GM18858 (cell line): ENCODE measurements at regions not wholly inside any gene's neighbourhood (a gene's known extent, or its start where the extent isn't known, plus 50 kb on each side); places are given as distances from the start of the nearest gene placed in this dataset.
"Not testable (repeated sequence)": the region's sequence is repeated elsewhere in the genome, so short reads cannot be mapped to it uniquely, and the experiment has no call there.

Experiments
- ATAC-seq: cut with Tn5 transposase; IDR thresholded peaks from one replicate; pipeline ENCODE4 v1.9.1; 2021; ENCODE audit not compliant: unreplicated experiment

GRCh38 chr6:105884426-105884825 is 201.7 kb upstream of the PRDM1 start:
- ATAC-seq, result no peak

DNA sequence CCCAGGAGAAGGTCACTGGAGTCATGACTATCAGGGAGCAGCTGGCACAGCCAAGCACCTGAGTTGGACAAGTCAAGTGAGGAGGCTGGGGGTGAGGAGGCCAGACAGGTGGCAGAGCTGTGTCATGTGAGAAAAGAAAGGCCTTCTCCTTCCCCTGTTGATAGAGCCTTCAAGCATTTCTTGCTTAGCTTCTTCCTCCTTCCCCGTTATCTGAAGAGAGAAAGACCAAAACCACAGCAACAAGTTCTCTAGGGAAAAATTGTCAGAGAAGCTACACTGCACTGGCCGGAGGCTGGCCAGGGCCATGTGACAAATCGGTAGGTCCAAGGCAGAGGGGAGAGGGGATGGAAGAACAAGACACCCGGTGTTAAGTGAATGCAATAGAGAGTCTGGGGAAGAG is 202.1 kb upstream of the PRDM1 start:
- no peak for ATAC-seq

GRCh38 chr6:105882828-105883227 is 203.3 kb upstream of the PRDM1 start:
- no peak for ATAC-seq

DNA sequence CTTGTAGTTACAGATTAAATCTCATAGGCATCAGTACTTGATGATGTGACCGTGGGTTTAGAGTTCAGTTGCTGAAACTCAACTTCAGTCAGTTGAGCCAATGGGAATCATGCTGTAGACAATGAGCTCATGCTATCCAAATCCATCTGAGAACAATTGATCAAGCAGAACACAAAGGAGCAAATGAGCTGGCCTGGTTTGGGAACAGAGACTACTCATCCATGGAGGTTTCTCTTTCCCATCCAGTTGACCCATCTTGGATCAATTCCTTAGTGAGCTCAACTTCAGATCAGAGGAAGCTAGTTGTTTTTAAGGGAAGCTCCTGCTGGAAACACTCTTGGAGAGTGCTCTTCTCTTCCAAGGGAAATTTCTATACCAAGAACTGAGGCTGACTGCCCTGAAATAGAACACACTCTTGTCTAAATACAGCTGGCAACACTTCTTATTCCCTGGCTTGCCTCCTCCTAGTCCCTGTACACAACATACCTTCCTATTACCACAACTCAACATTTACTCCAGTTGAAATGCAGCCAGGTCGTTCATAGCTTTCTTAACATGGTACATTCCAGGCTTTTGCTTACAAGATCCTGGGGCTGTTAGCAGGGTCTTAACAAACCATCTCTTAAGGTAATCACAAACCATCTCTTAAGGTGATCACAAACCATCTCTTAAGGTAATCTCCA is 203.9 kb upstream of the PRDM1 start:
- ATAC-seq, result no peak

DNA sequence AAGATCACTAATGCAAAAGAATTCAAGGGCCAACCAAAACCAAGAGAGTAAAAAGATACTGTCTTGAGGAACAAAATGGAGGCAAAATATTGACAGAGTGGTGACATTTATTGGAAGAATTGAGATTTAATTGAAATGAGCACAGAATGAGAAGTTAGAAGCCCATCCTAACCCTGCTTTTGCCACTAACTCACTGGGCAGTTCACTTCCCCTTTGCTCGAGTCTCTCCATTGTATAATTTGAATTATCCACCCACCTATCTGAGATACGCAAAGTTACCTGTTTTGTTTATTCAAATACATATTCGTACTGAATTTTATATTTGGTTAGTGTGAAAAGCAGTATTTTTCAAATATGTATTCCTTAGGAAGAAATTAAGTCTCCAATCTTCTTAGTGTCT is 204.5 kb upstream of the PRDM1 start:
- no peak for ATAC-seq

DNA sequence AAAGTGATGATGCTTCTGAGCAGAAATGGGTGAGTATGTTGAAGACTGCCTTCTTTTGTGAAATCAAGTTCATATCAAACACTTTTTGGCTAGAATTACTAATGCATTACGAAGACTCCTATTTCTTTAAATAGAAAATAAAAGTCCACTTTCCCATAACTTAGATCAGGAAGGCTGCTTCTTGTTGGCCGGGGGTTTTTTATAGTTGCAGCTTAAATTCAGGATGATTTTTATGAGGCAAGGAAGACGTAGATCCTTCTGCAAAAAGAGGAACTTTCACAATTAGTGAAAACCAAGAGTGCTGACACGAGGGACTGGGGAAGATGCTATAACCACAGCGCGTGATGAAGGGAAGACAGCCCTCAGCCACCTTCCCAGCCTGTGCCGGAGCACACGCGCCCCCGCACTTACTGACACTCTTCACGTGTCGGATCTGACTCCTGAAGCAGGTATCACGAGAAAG is 206.1 kb upstream of the PRDM1 start:
- no peak for ATAC-seq

DNA sequence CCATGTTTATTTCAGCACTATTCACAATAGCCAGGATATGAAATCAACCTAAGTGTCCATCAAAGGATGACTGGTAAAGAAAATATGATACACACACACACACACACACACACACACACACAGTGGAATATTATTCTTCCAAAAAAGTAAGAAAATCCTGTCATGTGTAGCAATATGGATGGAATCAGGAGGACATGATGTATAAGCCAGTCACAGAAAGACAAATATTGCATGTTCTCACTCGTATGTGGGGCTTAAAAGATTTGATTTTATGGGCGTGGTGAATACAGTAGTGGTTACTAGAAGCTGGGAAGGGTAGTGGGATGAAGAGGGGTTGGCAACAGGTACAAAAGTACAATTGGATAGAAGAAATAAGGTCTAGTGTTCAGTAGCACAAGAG is 207.0 kb upstream of the PRDM1 start:
- no peak for ATAC-seq

DNA sequence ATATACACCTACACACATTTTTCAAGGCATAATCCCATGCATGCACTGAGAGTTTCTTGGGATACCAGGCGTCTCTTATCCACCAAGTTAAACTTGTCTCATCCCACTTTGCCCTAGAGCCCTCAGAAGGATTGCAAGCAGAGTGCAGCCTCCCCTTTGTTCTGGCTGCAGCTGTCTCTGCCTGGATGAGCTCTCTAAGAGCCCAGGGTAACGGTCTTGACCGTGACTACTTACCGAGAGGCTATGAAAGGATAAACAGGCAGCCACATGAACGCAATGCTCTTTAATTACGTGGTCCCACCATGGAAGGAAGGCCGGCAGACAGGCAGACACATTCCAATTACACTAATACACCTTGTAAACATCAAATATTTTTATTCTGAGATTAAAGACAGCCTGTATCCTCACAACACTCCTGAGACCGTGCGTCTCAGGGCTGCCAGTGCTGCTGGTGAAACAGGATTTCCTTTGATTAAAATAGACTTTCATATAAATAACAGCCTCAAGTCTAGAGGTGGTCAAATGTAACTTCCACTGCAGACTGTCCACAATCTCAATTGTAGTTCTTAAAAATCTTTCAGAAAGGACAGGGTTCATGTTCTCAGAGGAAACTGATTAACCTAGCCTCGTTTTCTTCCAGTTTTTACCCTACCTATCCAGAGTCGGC is 210.0 kb upstream of the PRDM1 start:
- ATAC-seq, result no peak

DNA sequence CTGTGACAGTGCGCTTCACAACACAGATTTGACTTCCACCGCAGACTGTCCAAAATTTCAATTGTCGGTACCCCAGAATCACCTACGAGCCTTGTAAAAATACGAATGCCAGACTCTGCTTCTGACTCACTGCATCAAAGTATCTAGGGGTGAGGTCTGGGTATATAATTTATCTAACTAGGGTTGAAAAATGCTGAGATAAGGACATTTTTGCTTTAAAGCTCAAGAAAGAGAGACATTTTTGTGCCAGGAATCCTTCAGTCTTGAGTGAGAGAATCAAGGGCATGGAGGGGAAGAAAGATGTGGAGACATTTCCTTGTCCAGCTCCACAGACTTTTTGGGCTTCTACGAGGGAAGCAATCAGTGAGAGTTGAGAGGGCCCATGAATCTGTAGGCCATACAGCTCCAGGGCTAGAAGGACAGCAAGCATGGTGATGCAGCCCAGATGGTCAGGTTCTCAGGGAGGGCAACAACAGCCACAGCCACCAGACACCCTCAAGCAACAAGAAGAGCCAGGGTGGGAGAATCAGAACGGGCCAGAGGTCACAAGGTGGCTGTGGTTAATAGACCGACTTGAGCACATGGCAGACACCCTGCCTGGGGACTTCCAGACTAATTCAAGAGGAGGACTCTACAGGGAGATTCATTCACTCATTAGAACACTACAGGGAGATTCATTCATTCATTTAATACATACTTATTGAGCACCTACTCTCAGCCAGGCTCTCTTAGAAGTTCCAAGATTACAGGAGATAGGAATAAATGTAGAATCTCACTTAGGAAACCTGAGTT is 211.1 kb upstream of the PRDM1 start:
- ATAC-seq, result no peak

DNA sequence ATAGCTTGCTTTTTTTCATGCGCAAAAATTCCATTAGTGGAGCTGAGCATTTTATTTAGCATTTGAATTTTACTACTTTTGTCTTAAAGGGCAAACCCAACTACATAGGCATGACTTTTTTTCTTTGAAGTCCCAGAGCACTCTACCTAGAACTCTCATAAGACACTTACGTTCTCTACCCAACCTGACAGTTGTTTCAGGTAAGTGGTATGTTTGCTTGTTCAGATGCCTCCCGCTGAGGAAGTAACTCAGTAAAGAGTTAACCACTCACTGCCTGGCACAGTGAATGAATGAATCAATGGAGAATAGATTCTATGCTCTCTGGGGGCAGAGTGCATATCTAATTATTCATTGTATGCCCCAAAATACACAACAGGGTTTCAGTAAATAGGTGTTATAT is 212.3 kb upstream of the PRDM1 start:
- no peak for ATAC-seq

DNA sequence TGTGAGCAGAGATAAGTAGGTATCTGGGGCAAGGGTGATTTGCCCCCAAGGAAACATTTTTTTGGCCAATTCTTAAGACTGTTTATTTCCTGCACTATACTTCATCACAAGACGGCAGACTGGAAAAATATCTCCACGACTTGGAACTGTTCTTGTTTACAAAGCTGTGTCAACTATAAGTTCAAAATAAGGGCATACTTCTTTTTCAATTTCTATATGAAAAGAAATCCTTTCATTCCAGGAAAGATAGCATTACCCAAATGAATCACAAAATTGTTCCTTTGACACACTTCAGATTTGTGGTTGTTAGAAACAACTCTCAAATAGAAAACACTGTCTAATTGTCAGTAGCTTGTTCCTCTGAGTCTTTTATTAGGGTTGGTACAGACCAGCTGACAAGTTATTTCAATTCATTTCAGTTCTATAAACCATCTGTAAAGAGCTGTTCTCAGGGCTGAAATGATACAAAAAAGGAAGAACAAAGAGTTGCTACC is 212.9 kb upstream of the PRDM1 start:
- no peak for ATAC-seq

GRCh38 chr6:105872249-105872648 is 213.9 kb upstream of the PRDM1 start:
- ATAC-seq, result no peak

GRCh38 chr6:105871542-105871941 is 214.6 kb upstream of the PRDM1 start:
- ATAC-seq, result no peak

DNA sequence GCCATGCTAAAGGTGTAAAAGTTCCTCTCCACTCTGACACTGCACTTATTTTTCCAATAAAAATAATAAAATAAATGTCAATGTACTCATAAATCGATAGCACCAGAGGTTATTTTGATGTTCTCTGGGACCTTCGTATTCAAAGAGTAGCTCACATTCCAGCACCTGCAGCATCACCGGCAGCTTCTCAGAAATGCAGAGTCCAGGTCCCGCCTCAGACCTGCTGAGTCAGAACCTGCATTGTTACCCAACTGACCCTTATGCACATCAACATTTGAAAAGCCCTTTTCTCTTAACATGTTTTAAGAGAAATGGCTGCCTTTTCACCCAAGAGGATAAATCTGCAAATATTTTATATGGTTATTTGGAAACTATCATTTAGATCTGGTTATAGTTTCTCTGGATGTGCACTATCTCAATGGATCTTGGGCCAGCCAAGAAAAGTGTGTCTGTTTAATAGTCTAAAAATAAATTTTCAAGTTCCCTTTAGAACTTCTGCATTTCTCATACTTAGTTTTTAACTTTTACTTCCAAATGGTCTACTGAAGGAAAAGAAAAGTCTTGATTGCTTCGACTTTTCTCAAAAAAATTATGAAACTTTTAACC is 216.2 kb upstream of the PRDM1 start:
- ATAC-seq, result no peak

GRCh38 chr6:105868823-105869460 is 217.2 kb upstream of the PRDM1 start:
- ATAC-seq, result no peak

- ATAC-seq, result no peak
Observed at GRCh38 chr6:105867821-105868220, 218.3 kb upstream of the PRDM1 start.

DNA sequence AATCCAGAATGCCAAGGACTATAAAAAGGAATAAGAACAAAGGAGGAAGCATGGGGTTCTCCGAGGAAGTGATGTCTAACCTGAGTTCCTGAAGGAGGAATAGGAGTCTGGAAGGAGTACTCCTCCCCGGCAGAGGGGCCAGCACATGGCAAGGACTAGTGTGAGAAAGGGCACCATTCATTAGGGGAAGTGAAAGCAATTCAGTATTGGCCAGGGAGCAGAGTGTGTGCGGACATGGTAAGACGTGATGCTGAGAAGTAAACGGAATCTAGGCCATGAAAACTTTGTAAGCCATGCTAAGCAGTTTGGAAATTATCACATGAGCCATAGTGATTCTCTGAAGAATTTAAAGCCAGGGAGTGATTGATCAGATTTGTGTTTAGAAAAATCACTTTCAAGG is 218.9 kb upstream of the PRDM1 start:
- no peak for ATAC-seq

DNA sequence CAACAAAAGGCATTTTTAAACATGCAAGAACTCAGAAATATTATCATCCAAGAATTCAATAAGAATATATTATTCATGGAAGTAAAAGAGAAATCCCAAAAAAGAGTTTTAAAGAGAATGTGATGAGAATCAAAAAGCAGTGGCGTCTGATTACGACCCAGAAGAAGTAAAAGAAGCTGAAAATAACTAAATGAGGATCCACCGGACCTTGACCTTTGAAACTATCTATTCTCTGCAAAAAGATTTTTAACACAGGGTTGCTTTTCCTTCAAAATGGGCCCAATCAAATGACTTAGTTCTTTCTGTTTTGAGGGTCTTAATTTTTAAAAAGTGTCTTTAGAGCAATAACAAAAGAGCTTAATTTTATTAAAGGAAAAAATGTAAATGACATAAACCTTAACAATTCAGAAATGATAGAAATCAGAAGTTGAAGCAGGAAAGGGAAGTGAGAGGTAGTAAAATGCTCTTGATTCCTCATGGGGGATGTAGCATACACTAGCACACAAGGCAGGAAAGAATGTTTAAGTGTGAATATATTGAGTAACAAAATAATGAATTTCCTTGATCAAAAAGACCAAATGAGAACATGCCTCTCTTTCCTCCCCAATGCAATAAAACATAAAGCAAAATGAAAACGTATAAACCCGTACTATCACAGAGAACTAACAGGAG is 223.1 kb upstream of the PRDM1 start:
- ATAC-seq, result no peak

DNA sequence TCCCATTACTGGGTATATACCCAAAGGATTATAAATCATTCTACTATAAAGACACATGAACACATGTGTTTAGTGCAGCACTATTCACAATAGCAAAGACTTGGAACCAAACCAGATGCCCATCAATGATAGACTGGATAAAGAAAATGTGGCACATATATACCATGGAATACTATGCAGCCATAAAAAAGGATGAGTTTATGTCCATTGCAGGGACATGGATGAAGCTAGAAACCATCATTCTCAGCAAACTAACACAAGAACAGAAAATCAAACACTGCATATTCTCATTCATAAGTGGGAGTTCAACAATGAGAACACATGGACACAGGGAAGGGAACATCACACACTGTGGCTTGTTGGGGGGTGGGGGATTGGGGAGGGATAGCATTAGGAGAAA is 225.2 kb upstream of the PRDM1 start:
- ATAC-seq, result not testable (repeated sequence)

DNA sequence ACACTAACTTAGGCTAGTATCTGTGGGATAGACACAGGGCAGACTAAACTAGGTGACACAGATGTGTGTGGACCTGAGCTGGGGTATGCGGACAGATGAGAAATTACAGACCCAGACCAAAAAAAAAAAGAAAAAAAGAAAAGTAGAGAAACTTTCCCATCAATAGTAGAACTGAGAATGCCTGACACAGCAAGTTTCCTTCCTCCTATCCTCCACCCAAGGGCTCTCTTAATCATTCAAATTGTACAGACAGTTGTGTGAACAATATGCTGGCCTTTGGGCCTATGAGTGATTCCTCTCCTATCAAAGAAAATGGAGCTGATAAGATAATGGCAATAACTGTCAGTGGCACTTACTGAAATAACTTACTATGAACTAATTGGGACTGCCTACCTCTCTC is 226.7 kb upstream of the PRDM1 start:
- no peak for ATAC-seq
